Smooth muscle cell (in vitro differentiated cells): ENCODE measurements at regions not wholly inside any gene's neighbourhood (a gene's known extent, or its start where the extent isn't known, plus 50 kb on each side); places are given as distances from the start of the nearest gene placed in this dataset.

Source experiments
- DNase-seq: peaks from one replicate; lab custom pipeline; 2025; ENCODE audit not compliant: unreplicated experiment; lab: John Stamatoyannopoulos, UW
- H2AFZ ChIP-seq: fragments of 200-600 bp; sonication (generic); 2 replicates; pipeline ENCODE4 v1.6.0; 2016; ENCODE audit warnings: antibody characterized with exemption, low read depth, mild to moderate bottlenecking
- H3F3A ChIP-seq: fragments of 200-600 bp; sonication (generic); 2 replicates; pipeline ENCODE4 v1.6.0; 2017; ENCODE audit warnings: antibody characterized with exemption, low read depth
- H3K27ac ChIP-seq: fragments of 200-600 bp; sonication (generic); 2 replicates; pipeline ENCODE4 v1.5.1; 2016; ENCODE audit warnings: low read depth, mild to moderate bottlenecking
- H3K27me3 ChIP-seq: fragments of 200-600 bp; sonication (generic); 2 replicates; pipeline ENCODE4 v1.6.1; 2016; ENCODE audit warnings: low read depth, mild to moderate bottlenecking
- H3K36me3 ChIP-seq: fragments of 200-600 bp; sonication (generic); 2 replicates; pipeline ENCODE4 v1.5.1; 2016; ENCODE audit warnings: low read depth
- H3K4me1 ChIP-seq: fragments of 200-600 bp; sonication (generic); 2 replicates; pipeline ENCODE4 v1.5.1; 2016; ENCODE audit warnings: low read depth
- H3K4me2 ChIP-seq: fragments of 200-600 bp; sonication (generic); 2 replicates; pipeline ENCODE4 v1.6.0; 2016; ENCODE audit warnings: mild to moderate bottlenecking
- H3K4me3 ChIP-seq: fragments of 200-600 bp; sonication (generic); 2 replicates; pipeline ENCODE4 v1.5.1; 2016; ENCODE audit warnings: mild to moderate bottlenecking
- H3K79me2 ChIP-seq: fragments of 200-600 bp; sonication (generic); 2 replicates; pipeline ENCODE4 v1.6.0; 2016; ENCODE audit warnings: low read depth, mild to moderate bottlenecking
- H3K9ac ChIP-seq: fragments of 200-600 bp; sonication (generic); 2 replicates; pipeline ENCODE4 v1.6.0; 2016; ENCODE audit warnings: low read depth
- H3K9me3 ChIP-seq: fragments of 200-600 bp; sonication (generic); replicated peaks from 2 replicates; pipeline ENCODE4 v1.5.1; 2016; ENCODE audit warnings: low read depth
- H4K20me1 ChIP-seq: fragments of 200-600 bp; sonication (generic); 2 replicates; pipeline ENCODE4 v1.6.0; 2016; ENCODE audit warnings: low read depth
- CTCF ChIP-seq: fragments of 200-600 bp; sonication (generic); IDR thresholded peaks from 2 replicates; pipeline ENCODE4 v1.5.1; 2017; ENCODE audit warnings: borderline replicate concordance, mild to moderate bottlenecking, antibody characterized with exemption; ENCODE audit not compliant: insufficient read depth, poor library complexity, severe bottlenecking
- WGBS: methylation state at CpG from one replicate; pipeline ENCODE4 v1.1.7; 2016; ENCODE audit warnings: low lambda C conversion rate; 5-methylcytosine and 5-hydroxymethylcytosine counted together

- Histone ChIP-seq H2AFZ (peak overlapping the region; percentile 47), H3K4me3 (no peak overlapping the region), H3K4me1 (no peaks in the 10 kb centered on the region), H3K36me3 (no peaks in the 10 kb centered on the region), H4K20me1 (no peaks in the 10 kb centered on the region), H3K4me2 (no peak overlapping the region), H3K9me3 (no peaks in the 10 kb centered on the region), H3K9ac (no peak overlapping the region), H3F3A (no peaks in the 10 kb centered on the region), H3K27me3 (no peaks in the 10 kb centered on the region), H3K27ac (no peak overlapping the region), H3K79me2 (no peaks in the 10 kb centered on the region)
- no peak for TF ChIP-seq CTCF
- 77% methylated on average over 1 of the region's 1 CpG for WGBS
- no peak for DNase-seq
Measured at GRCh38 chr3:109728861-109729494, 391.6 kb upstream of the DPPA4 start.

- no peak overlapping the region for H3K4me2 ChIP-seq
- H3K36me3 ChIP-seq, result no peaks in the 10 kb centered on the region
- no peaks in the 10 kb centered on the region for H3K4me1 ChIP-seq
- 77% methylated on average over 6 of the region's 6 CpGs for WGBS
- no peak overlapping the region for H3K9ac ChIP-seq
- DNase-seq, result no peak
- no peaks in the 10 kb centered on the region for H3K27me3 ChIP-seq
- no peaks in the 10 kb centered on the region for H3K9me3 ChIP-seq
- peak; percentile 96 for TF ChIP-seq CTCF
- H3K79me2 ChIP-seq, result no peaks in the 10 kb centered on the region
- no peaks in the 10 kb centered on the region for H3F3A ChIP-seq
- H4K20me1 ChIP-seq, result no peaks in the 10 kb centered on the region
- H3K4me3 ChIP-seq, result no peak overlapping the region
- no peak overlapping the region for H3K27ac ChIP-seq
- H2AFZ ChIP-seq, result no peak overlapping the region
Measured at GRCh38 chr3:109731639-109732473, 394.5 kb upstream of the DPPA4 start.

GRCh38 chr3:109743981-109744380, 406.6 kb upstream of the DPPA4 start:
- Histone ChIP-seq H3K9me3 (no peaks in the 10 kb centered on the region), H3K4me2 (no peak overlapping the region), H3K4me3 (no peak overlapping the region), H3K79me2 (no peaks in the 10 kb centered on the region), H2AFZ (no peak overlapping the region), H3K4me1 (no peaks in the 10 kb centered on the region), H3K36me3 (no peaks in the 10 kb centered on the region), H4K20me1 (no peaks in the 10 kb centered on the region), H3K27me3 (no peaks in the 10 kb centered on the region), H3K27ac (no peak overlapping the region), H3F3A (no peaks in the 10 kb centered on the region), H3K9ac (no peak overlapping the region)
- no peak for TF ChIP-seq CTCF
- DNase-seq, result no peak
- 84% methylated on average over 3 of the region's 3 CpGs for WGBS
